Body of pancreas (tissue), 4 donors: ENCODE measurements at regions not wholly inside any gene's neighbourhood (a gene's known extent, or its start where the extent isn't known, plus 50 kb on each side); places are given as distances from the start of the nearest gene placed in this dataset.

Source experiments
- ATAC-seq: fragments of 150-250 bp; one replicate; pipeline ENCODE4 v1.9.1; 2016
- DNase-seq, 4 donors: peaks; one replicate each; pipeline ENCODE4 v3.0.0-alpha.2; 2019
- H3K27ac ChIP-seq, 4 donors: fragments of 200-600 bp; sonication (generic); 1 replicate in 3 of 4; 2 replicates in 1 of 4; pipeline versions ENCODE4 v1.5.1 to v1.6.1; 2016 to 2019; ENCODE audit warnings: mild to moderate bottlenecking in 1 of 4, mixed read lengths in 1 of 4, moderate library complexity in 1 of 4
- H3K27me3 ChIP-seq, 2 donors: fragments of 200-600 bp; sonication (generic); one replicate each; pipeline ENCODE4 v1.6.0; 2016; ENCODE audit warnings: mild to moderate bottlenecking in 1 of 2
- H3K36me3 ChIP-seq, 2 donors: fragments of 200-600 bp; sonication (generic); replicated peaks in 1 of 2; 2 replicates each; pipeline ENCODE4 v1.5.1; 2016; ENCODE audit warnings: low read depth in 2 of 2; ENCODE audit not compliant: insufficient read depth in 1 of 2
- H3K4me1 ChIP-seq: fragments of 200-600 bp; sonication (generic); one replicate; pipeline ENCODE4 v1.6.0; 2016
- H3K4me3 ChIP-seq, 2 donors: fragments of 200-600 bp; sonication (generic); 1 replicate in 1 of 2; 2 replicates in 1 of 2; pipeline ENCODE4 v1.5.1; 2016 to 2019
- H3K9me3 ChIP-seq, 3 donors: fragments of 200-600 bp; sonication (generic); 1 replicate in 2 of 3; 2 replicates in 1 of 3; pipeline ENCODE4 v1.5.1; 2016
- CTCF ChIP-seq, 7 experiments: fragments of 450-650 bp in 4 of 7; fragments of 200-600 bp in 3 of 7; sonication (generic) in 3 of 7; IDR thresholded peaks; one replicate each; pipeline ENCODE4 v1.5.1; 2016 to 2019; ENCODE audit warnings: antibody characterized with exemption in 7 of 7
- POLR2A ChIP-seq, 3 donors: fragments of 450-650 bp; IDR thresholded peaks; one replicate each; pipeline ENCODE4 v1.6.1; 2016; ENCODE audit warnings: antibody characterized with exemption in 3 of 3, mild to moderate bottlenecking in 2 of 3
- WGBS, 2 donors: methylation state at CpG; one replicate each; pipeline ENCODE4 v1.1.5; 2017; 5-methylcytosine and 5-hydroxymethylcytosine counted together
- intact Hi-C: fragments of 100-400 bp; cut with DNase I; formaldehyde crosslinking; loops from one replicate; pipeline ENCODE4 v1.15.1; 2023

- Histone ChIP-seq H3K4me3 (no peak overlapping the region), H3K9me3 (no peaks in the 10 kb centered on the region), H3K27me3 (no peaks in the 10 kb centered on the region), H3K27ac (no peak overlapping the region), H3K36me3 (no peaks in the 10 kb centered on the region), H3K4me1 (no peaks in the 10 kb centered on the region)
- intact Hi-C loops: no loop called here
- ATAC-seq: no peak
- 82 to 92% methylated on average over 3 of the region's 3 CpGs for WGBS, 2 donors
- TF ChIP-seq POLR2A (IDR thresholded peaks at IDR 0.05): no peak
- TF ChIP-seq CTCF (IDR thresholded peaks at IDR 0.05): no peak
- DNase-seq: no peak
These were observed 125.8 kb downstream of the CTH start for GRCh38 chr1:70536708-70537366.

- Histone ChIP-seq H3K27ac (no peak overlapping the region), H3K9me3 (no peaks in the 10 kb centered on the region), H3K36me3 (no peaks in the 10 kb centered on the region), H3K4me3 (no peak overlapping the region), H3K4me1 (no peaks in the 10 kb centered on the region), H3K27me3 (no peaks in the 10 kb centered on the region)
- ATAC-seq: no peak
- intact Hi-C loops: no loop called here
- 67 to 71% methylated on average over 3 of the region's 3 CpGs for WGBS, 2 donors
- no peak for DNase-seq
- TF ChIP-seq POLR2A (IDR thresholded peaks at IDR 0.05): no peak
- no peak for TF ChIP-seq CTCF (IDR thresholded peaks at IDR 0.05)
These were observed 126.7 kb downstream of the CTH start for GRCh38 chr1:70537788-70538187.

- intact Hi-C loops: no loop called here
- TF ChIP-seq POLR2A (IDR thresholded peaks at IDR 0.05): no peak
- no peak for TF ChIP-seq CTCF (IDR thresholded peaks at IDR 0.05)
These were observed 131.0 kb downstream of the CTH start for GRCh38 chr1:70542030-70542429.

GRCh38 chr1:70542856-70543255 lies 131.8 kb downstream of the CTH start:
- TF ChIP-seq CTCF (IDR thresholded peaks at IDR 0.05) (no peak), POLR2A (IDR thresholded peaks at IDR 0.05) (no peak)
- 57 to 67% methylated on average over 2 of the region's 2 CpGs for WGBS, 2 donors
- ATAC-seq (no peak), DNase-seq (no peak)
- H3K36me3 ChIP-seq: no peaks in the 10 kb centered on the region
- H3K27me3 ChIP-seq: no peaks in the 10 kb centered on the region
- no peak overlapping the region for H3K27ac ChIP-seq
- H3K4me3 ChIP-seq: no peak overlapping the region
- no peaks in the 10 kb centered on the region for H3K4me1 ChIP-seq
- intact Hi-C loops: no loop called here
- H3K9me3 ChIP-seq: no peaks in the 10 kb centered on the region

More at GRCh38 chr1:70542030-70542429, 131.0 kb downstream of the CTH start:
- no peaks in the 10 kb centered on the region for H3K9me3 ChIP-seq
- H3K36me3 ChIP-seq: no peaks in the 10 kb centered on the region
- H3K4me1 ChIP-seq: no peaks in the 10 kb centered on the region
- no peak overlapping the region for H3K27ac ChIP-seq
- DNase-seq: no peak
- no peak for ATAC-seq
- no peak overlapping the region for H3K4me3 ChIP-seq
- H3K27me3 ChIP-seq: no peaks in the 10 kb centered on the region

- WGBS, 2 donors: 57 to 78% methylated on average over 1 of the region's 1 CpG
- ATAC-seq: no peak
These were observed 135.7 kb downstream of the CTH start for GRCh38 chr1:70546726-70547125.

More at GRCh38 chr1:70546726-70547125, 135.7 kb downstream of the CTH start:
- H3K4me3 ChIP-seq: no peak overlapping the region
- no peaks in the 10 kb centered on the region for H3K27me3 ChIP-seq
- H3K4me1 ChIP-seq: peaks cover 7% of the 10 kb centered on the region
- TF ChIP-seq CTCF (IDR thresholded peaks at IDR 0.05): no peak
- no peak for TF ChIP-seq POLR2A (IDR thresholded peaks at IDR 0.05)
- no peak overlapping the region for H3K27ac ChIP-seq
- no peaks in the 10 kb centered on the region for H3K36me3 ChIP-seq
- DNase-seq: no peak
- no peaks in the 10 kb centered on the region for H3K9me3 ChIP-seq
- intact Hi-C loops: no loop called here
